WI38 (cell line): ENCODE measurements at regions not wholly inside any gene's neighbourhood (a gene's known extent, or its start where the extent isn't known, plus 50 kb on each side); places are given as distances from the start of the nearest gene placed in this dataset.
A peak's percentile ranks its signal among the peaks of the same experiment; 100 is the strongest.

Experiments
- H3K4me3 ChIP-seq: 2 replicates; pipeline ENCODE4 v1.5.1; 2011; ENCODE audit warnings: low read depth, mild to moderate bottlenecking, control low read depth, low read length
- CTCF ChIP-seq: IDR thresholded peaks from 2 replicates; pipeline ENCODE4 v1.5.1; 2012; ENCODE audit warnings: low read depth, mild to moderate bottlenecking, control low read depth, low read length

- peak overlapping the region; percentile 44 for H3K4me3 ChIP-seq
- TF ChIP-seq CTCF, result no peak
These were observed 896.9 kb downstream of the KCNA4 start for GRCh38 chr11:29119707-29120618.

DNA sequence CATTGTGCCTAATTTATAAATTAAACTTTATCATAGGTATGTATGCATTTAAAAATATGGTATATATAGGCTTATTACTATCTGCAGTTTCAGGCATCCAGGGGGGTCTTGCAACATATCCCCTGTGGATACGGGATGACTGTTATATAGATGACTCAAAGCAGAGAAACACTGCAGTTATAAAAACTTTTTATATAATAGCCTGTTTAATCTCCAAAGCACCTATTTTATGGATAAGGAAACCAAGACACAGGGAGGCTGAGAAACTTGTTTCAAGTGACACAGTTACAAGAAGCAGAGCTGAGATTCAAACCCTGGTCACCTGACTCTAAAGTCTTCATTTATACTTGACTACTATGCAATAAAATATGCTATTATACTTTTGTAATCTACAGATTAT is 897.7 kb downstream of the KCNA4 start:
- no peak for TF ChIP-seq CTCF
- H3K4me3 ChIP-seq, result 0 out of 2 replicates have a peak overlapping the region, but pooled peaks have one; percentile 3

DNA sequence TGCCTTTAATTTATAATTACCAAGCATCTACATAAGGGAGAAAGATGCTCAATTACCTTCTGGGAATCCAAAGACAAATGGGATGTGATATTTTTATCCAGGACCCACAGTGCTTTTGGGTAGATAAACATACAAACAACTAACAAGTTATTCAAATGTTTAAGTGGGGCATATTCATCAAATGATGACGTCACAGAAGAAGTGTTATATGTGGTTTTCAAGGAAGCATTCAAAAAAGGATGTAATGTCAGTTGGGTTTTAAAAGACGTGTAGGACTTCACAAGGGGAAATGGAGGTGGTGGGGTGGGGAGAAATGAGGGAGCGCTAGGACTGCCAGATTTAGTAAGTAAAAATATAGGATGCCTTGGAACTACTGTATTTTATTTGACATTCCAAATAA is 915.9 kb downstream of the KCNA4 start:
- TF ChIP-seq CTCF, result no peak
- H3K4me3 ChIP-seq, result no peak overlapping the region

DNA sequence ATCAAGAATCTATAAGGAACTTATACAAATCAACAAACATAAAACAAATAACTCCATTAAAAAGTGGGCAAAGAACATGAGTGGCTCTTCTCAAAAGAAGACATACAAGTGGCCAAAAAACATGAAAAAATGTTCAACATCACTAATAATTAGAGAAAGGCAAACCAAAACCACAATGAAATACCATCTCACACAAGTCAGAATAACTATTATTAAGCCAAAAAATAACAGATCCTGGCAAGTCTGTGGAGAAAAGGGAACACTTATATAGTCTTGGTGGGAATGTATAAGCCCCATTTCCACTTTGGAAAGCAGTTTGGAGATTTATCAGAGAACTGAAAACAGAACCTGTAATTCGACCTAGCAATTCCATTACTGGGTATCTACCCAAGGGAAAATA is 921.0 kb downstream of the KCNA4 start:
- TF ChIP-seq CTCF, result no peak
- H3K4me3 ChIP-seq, result no peak overlapping the region

GRCh38 chr11:29093416-29094120 is 923.3 kb downstream of the KCNA4 start:
- no peak overlapping the region for H3K4me3 ChIP-seq
- TF ChIP-seq CTCF, result no peak

DNA sequence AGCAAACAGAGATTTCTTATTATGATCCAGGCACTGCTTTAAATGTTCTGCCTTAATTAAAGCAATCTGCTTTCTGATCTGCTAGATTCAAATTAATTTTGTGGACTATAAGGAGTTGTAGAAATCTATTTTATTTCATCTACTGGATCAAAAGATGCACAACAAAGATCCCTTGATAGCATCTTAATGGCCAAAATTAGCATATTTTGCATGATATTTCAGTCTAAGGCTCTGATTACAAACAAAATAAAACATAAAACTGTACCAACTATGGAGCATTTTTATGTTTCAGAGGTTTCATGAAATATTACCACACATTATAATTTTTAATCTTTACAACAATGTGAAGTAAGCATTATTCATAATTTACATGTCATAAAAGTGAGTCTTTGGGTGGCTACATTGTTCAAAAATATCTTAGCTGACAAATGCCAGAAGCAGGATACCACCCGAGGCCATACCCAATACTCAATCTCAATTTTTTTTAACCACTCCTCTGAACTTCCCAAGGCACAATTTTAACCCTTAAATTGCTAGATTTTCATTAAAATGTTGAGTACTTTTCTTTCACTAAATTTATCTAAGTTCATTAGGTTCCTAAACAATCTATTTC is 929.5 kb downstream of the KCNA4 start:
- no peak for TF ChIP-seq CTCF
- no peak overlapping the region for H3K4me3 ChIP-seq
